H1 (cell line): ENCODE measurements at regions not wholly inside any gene's neighbourhood (a gene's known extent, or its start where the extent isn't known, plus 50 kb on each side); places are given as distances from the start of the nearest gene placed in this dataset.

Experiments used
- CTCF ChIA-PET: fragments of 300-600 bp; sonication (Branson Sonifier 250); formaldehyde crosslinking; loops from one replicate; lab custom pipeline; 2021; ENCODE audit not compliant: partially characterized antibody; lab: Charles Lee
- POLR2A ChIA-PET: fragments of 300-600 bp; sonication (Branson Sonifier 250); formaldehyde crosslinking; loops from one replicate; lab custom pipeline; 2021; ENCODE audit warnings: inconsistent platforms; ENCODE audit not compliant: partially characterized antibody; lab: Charles Lee
- DNase-seq, 2 experiments: peaks; one replicate each; pipeline versions ENCODE4 v3.0.0 to v3.0.0-alpha.2; 2010 to 2022; ENCODE audit warnings: low spot score in 2 of 2, low read depth in 1 of 2, mixed read lengths in 1 of 2
- FAIRE-seq: peaks from 2 replicates; lab custom pipeline; 2011; peaks lifted over from hg19 to GRCh38; lab: Jason Lieb, UNC
- H2AFZ ChIP-seq: 2 replicates; pipeline ENCODE4 v1.8.1; 2012; ENCODE audit warnings: low read length, inconsistent platforms
- H2AK5ac ChIP-seq: 2 replicates; pipeline ENCODE4 v1.6.1; 2013; ENCODE audit warnings: low read depth, low read length
- H2BK120ac ChIP-seq: replicated peaks from 2 replicates; pipeline ENCODE3; 2013; ENCODE audit warnings: low read depth, low read length, inconsistent platforms
- H2BK12ac ChIP-seq: 2 replicates; pipeline ENCODE4 v1.6.1; 2013; ENCODE audit warnings: low read depth, low read length
- H2BK15ac ChIP-seq: 2 replicates; pipeline ENCODE4 v1.6.1; 2013; ENCODE audit warnings: low read length
- H2BK20ac ChIP-seq: 2 replicates; pipeline ENCODE4 v1.6.1; 2013; ENCODE audit warnings: low read length
- H2BK5ac ChIP-seq: 2 replicates; pipeline ENCODE4 v1.6.1; 2013; ENCODE audit warnings: low read depth, low read length
- H3K14ac ChIP-seq: 2 replicates; pipeline ENCODE4 v1.6.1; 2013; ENCODE audit warnings: inconsistent platforms; ENCODE audit not compliant: insufficient read length
- H3K18ac ChIP-seq: 2 replicates; pipeline ENCODE4 v1.6.1; 2013; ENCODE audit warnings: low read length; ENCODE audit errors: extremely low read depth
- H3K23ac ChIP-seq: 2 replicates; pipeline ENCODE4 v1.6.1; 2013; ENCODE audit warnings: inconsistent platforms; ENCODE audit not compliant: insufficient read length
- H3K23me2 ChIP-seq: 2 replicates; pipeline ENCODE4 v1.6.1; 2013; ENCODE audit warnings: low read depth, low read length
- H3K27ac ChIP-seq: 2 replicates; pipeline ENCODE4 v1.6.1; 2011; ENCODE audit warnings: low read depth, low read length, inconsistent platforms
- H3K27me3 ChIP-seq, 4 experiments: replicated peaks in 1 of 4; 1 replicate in 1 of 4; 2 replicates in 3 of 4; pipeline versions ENCODE4 v1.6.1 to v1.8.1; 2011 to 2013; ENCODE audit warnings: low read length in 3 of 4, mild to moderate bottlenecking in 3 of 4, inconsistent platforms in 2 of 4, mixed read lengths in 2 of 4, moderate library complexity in 1 of 4; ENCODE audit not compliant: control insufficient read depth in 3 of 4, insufficient read depth in 3 of 4; ENCODE audit errors: extremely low read depth in 1 of 4
- H3K36me3 ChIP-seq, 4 experiments: 2 replicates each; pipeline versions ENCODE4 v1.6.1 to v1.8.1; 2011 to 2013; ENCODE audit warnings: mild to moderate bottlenecking in 4 of 4, low read length in 3 of 4, moderate library complexity in 2 of 4, control low read depth in 1 of 4, inconsistent platforms in 1 of 4; ENCODE audit not compliant: insufficient read depth in 4 of 4, control insufficient read depth in 2 of 4
- H3K4ac ChIP-seq: replicated peaks from 2 replicates; pipeline ENCODE3; 2013; ENCODE audit warnings: low read length, low read depth, mixed read lengths, inconsistent platforms; ENCODE audit not compliant: insufficient read length
- H3K4me1 ChIP-seq, 4 experiments: replicated peaks in 1 of 4; 1 replicate in 1 of 4; 2 replicates in 3 of 4; pipeline versions ENCODE4 v1.6.1 to v1.8.1; 2011 to 2013; ENCODE audit warnings: low read length in 3 of 4, inconsistent platforms in 2 of 4, mixed read lengths in 1 of 4; ENCODE audit not compliant: insufficient read depth in 4 of 4, control insufficient read depth in 3 of 4
- H3K4me2 ChIP-seq, 2 experiments: 2 replicates each; pipeline versions ENCODE4 v1.6.1 to v1.8.1; 2011 to 2013; ENCODE audit warnings: low read depth in 2 of 2, low read length in 2 of 2, control low read depth in 1 of 2, inconsistent platforms in 1 of 2, mild to moderate bottlenecking in 1 of 2; ENCODE audit not compliant: insufficient read depth in 1 of 2
- H3K4me3 ChIP-seq, 4 experiments: fragments of 200-600, 300-600 bp in 1 of 4; sonication (generic), shearing (Covaris generic), sonication (Bioruptor Twin) in 1 of 4; 2 replicates each; pipeline versions ENCODE4 v1.5.1 to v1.8.1; 2011 to 2016; ENCODE audit warnings: low read length in 4 of 4, low read depth in 3 of 4, control low read depth in 2 of 4, inconsistent platforms in 2 of 4, mild to moderate bottlenecking in 2 of 4, mixed read lengths in 1 of 4, moderate library complexity in 1 of 4; ENCODE audit not compliant: insufficient read depth in 2 of 4; ENCODE audit errors: extremely low read depth in 1 of 4
- H3K56ac ChIP-seq: replicated peaks from 2 replicates; pipeline ENCODE3; 2013; ENCODE audit warnings: low read depth, mild to moderate bottlenecking, mixed read lengths, low read length, inconsistent platforms; ENCODE audit not compliant: insufficient read length
- H3K79me1 ChIP-seq: 2 replicates; pipeline ENCODE4 v1.6.1; 2013; ENCODE audit warnings: low read depth, low read length, control low read depth
- H3K79me2 ChIP-seq, 2 experiments: 2 replicates each; pipeline versions ENCODE4 v1.6.1 to v1.8.1; 2012 to 2013; ENCODE audit warnings: low read length in 2 of 2, mild to moderate bottlenecking in 2 of 2, inconsistent platforms in 1 of 2; ENCODE audit not compliant: insufficient read depth in 2 of 2, control insufficient read depth in 1 of 2
- H3K9ac ChIP-seq, 4 experiments: replicated peaks in 1 of 4; 1 replicate in 1 of 4; 2 replicates in 3 of 4; pipeline versions ENCODE4 v1.6.1 to v1.8.1; 2011 to 2013; ENCODE audit warnings: low read depth in 3 of 4, low read length in 3 of 4, control low read depth in 2 of 4, mild to moderate bottlenecking in 2 of 4, moderate library complexity in 2 of 4, inconsistent platforms in 1 of 4; ENCODE audit errors: extremely low read depth in 1 of 4
- H3K9me3 ChIP-seq, 2 experiments: 2 replicates each; pipeline versions ENCODE4 v1.6.1 to v1.8.1; 2012 to 2013; ENCODE audit warnings: mild to moderate bottlenecking in 2 of 2, moderate library complexity in 2 of 2, control low read depth in 1 of 2, inconsistent platforms in 1 of 2, low read depth in 1 of 2, low read length in 1 of 2, mixed read lengths in 1 of 2; ENCODE audit not compliant: insufficient read depth in 2 of 2
- H4K20me1 ChIP-seq, 2 experiments: replicated peaks in 1 of 2; 2 replicates each; pipeline versions ENCODE3 to v1.8.1; 2011 to 2013; ENCODE audit warnings: inconsistent platforms in 2 of 2, low read length in 2 of 2, mild to moderate bottlenecking in 1 of 2; ENCODE audit not compliant: insufficient read depth in 2 of 2, control insufficient read depth in 1 of 2
- H4K5ac ChIP-seq: 2 replicates; pipeline ENCODE4 v1.6.1; 2013; ENCODE audit warnings: low read length, low read depth, mixed read lengths, inconsistent platforms; ENCODE audit not compliant: insufficient read length
- H4K8ac ChIP-seq: 2 replicates; pipeline ENCODE4 v1.8.0; 2013; ENCODE audit warnings: mild to moderate bottlenecking, moderate library complexity, low read length, inconsistent platforms; ENCODE audit not compliant: insufficient read depth; ENCODE audit errors: extremely low read depth
- H4K91ac ChIP-seq: replicated peaks from 2 replicates; pipeline ENCODE3; 2013; ENCODE audit warnings: low read length, mixed read lengths, inconsistent platforms; ENCODE audit not compliant: insufficient read length
- CTCF ChIP-seq, 3 experiments: IDR thresholded peaks; 1 replicate in 2 of 3; 2 replicates in 1 of 3; pipeline versions ENCODE4 v1.5.1 to v1.6.1; 2011; ENCODE audit warnings: low read length in 3 of 3, mild to moderate bottlenecking in 3 of 3, inconsistent platforms in 2 of 3, low read depth in 1 of 3, moderate library complexity in 1 of 3; ENCODE audit not compliant: insufficient read depth in 1 of 3; ENCODE audit errors: control extremely low read depth in 1 of 3
- HDAC2 ChIP-seq, 2 experiments: fragments of 300-600 bp in 1 of 2; sonication (generic) in 1 of 2; IDR thresholded peaks; 2 replicates each; pipeline ENCODE4 v1.6.1; 2011 to 2012; ENCODE audit warnings: low read depth in 2 of 2, low read length in 2 of 2, mild to moderate bottlenecking in 2 of 2, moderate library complexity in 2 of 2, borderline replicate concordance in 1 of 2, inconsistent platforms in 1 of 2
- KDM1A ChIP-seq: fragments of 200-600, 300-600 bp; sonication (generic); IDR thresholded peaks from 2 replicates; pipeline ENCODE4 v1.7.1; 2016; ENCODE audit warnings: mild to moderate bottlenecking, low read length, borderline replicate concordance
- RAD21 ChIP-seq, 2 experiments: IDR thresholded peaks in 1 of 2; conservative IDR thresholded peaks in 1 of 2; 2 replicates each; pipeline ENCODE4 v1.6.1; 2011; ENCODE audit warnings: low read depth in 2 of 2, low read length in 2 of 2, improper control_type of control experiment in 1 of 2, inconsistent platforms in 1 of 2, mild to moderate bottlenecking in 1 of 2, moderate library complexity in 1 of 2
- SIN3A ChIP-seq, 2 experiments: IDR thresholded peaks in 1 of 2; conservative IDR thresholded peaks in 1 of 2; 2 replicates each; pipeline ENCODE4 v1.6.1; 2011 to 2012; ENCODE audit warnings: low read length in 2 of 2, improper control_type of control experiment in 1 of 2, low read depth in 1 of 2, mild to moderate bottlenecking in 1 of 2
- WGBS, 2 experiments: shearing (Covaris generic) in 1 of 2; methylation state at CpG; one replicate each; pipeline versions ENCODE4 v1.1.6 to v1.1.7; 2013 to 2015; ENCODE audit warnings: low lambda C conversion rate in 2 of 2, mixed read lengths in 2 of 2, inconsistent platforms in 1 of 2, low coverage in 1 of 2, missing lambda C conversion rate in 1 of 2; ENCODE audit not compliant: insufficient replicate concordance in 2 of 2, insufficient coverage in 1 of 2, insufficient read length in 1 of 2; ENCODE audit errors: extremely low coverage in 1 of 2, missing lambda C conversion rate in 1 of 2; 5-methylcytosine and 5-hydroxymethylcytosine counted together

DNA sequence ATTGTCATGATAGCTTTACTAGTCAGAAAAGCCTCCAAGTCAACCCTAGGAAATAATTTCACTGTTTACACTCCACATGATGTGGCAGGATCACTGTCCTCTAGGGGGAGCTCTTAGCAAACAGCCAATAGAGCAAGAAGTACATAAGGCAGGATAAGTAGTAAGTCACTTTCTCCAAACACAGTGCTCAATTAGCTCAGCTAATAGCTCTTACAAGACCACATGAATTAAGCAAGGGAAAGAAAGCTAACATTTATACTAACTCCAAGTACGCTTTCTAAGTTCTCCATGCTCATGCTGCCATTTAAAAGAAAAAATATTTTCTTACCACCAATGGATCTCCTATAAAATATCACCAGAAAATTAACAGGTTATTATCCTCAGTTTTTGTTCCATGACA, 66.9 kb upstream of the LRIF1 start:
- CTCF ChIA-PET, result interaction anchor here (0.5 to 2.6 kb wide), 36 partner anchors 8 to 1101 kb away, joined by 3 to 15 read pairs (median 4); partner anchors contain the start of genes CEPT1 and DRAM2
- no peak overlapping the region for H2BK5ac ChIP-seq
- H3K27ac ChIP-seq, result no peak overlapping the region
- TF ChIP-seq KDM1A (peak; percentile 96), RAD21 (IDR thresholded peaks at IDR 0.05 in 1 of 2, conservative IDR thresholded peaks at IDR 0.05 in 1 of 2; ENCODE audit: low read depth in 2 of 2, low read length in 2 of 2) (peak; percentile 31 to 49; a peak in 3 of 4 replicates), SIN3A (conservative IDR thresholded peaks at IDR 0.05 in 1 of 2, IDR thresholded peaks at IDR 0.05 in 1 of 2; ENCODE audit: low read depth in 1 of 2, low read length in 2 of 2) (no peak), HDAC2 (IDR thresholded peaks at IDR 0.05; ENCODE audit: borderline replicate concordance in 1 of 2, low read depth in 2 of 2, low read length in 2 of 2) (peak in 1 of 2 experiments; percentile 93; a peak in 1 of 4 replicates), CTCF (IDR thresholded peaks at IDR 0.05; ENCODE audit: control extremely low read depth in 1 of 3, insufficient read depth in 1 of 3, low read depth in 1 of 3, low read length in 3 of 3) (peak in 2 of 3 experiments; percentile 61 to 84; a peak in 3 of 4 replicates)
- H2BK15ac ChIP-seq, result no peak overlapping the region
- no peak overlapping the region for H3K23ac ChIP-seq
- H2BK120ac ChIP-seq, result no peak overlapping the region
- no peak overlapping the region for H3K4me2 ChIP-seq
- no peak overlapping the region for H4K8ac ChIP-seq
- H3K27me3 ChIP-seq, result no peaks in the 10 kb centered on the region
- no peak overlapping the region for H3K4ac ChIP-seq
- DNase-seq (peak in 1 of 2 experiments; percentile 53), FAIRE-seq (peak; percentile 78)
- no peak overlapping the region for H2AK5ac ChIP-seq
- H3K36me3 ChIP-seq, result no peaks in the 10 kb centered on the region
- no peaks in the 10 kb centered on the region for H3K79me1 ChIP-seq
- H4K5ac ChIP-seq, result no peak overlapping the region
- H4K20me1 ChIP-seq, result no peaks in the 10 kb centered on the region
- no peak overlapping the region for H2BK20ac ChIP-seq
- H3K56ac ChIP-seq, result no peak overlapping the region
- WGBS, 2 experiments, result 10% methylated on average over 1 of the region's 1 CpG; no CpG with 5 or more reads in 1 of the 2 experiments
- no peak overlapping the region for H3K14ac ChIP-seq
- H3K23me2 ChIP-seq, result no peaks in the 10 kb centered on the region; the same call in 1 of the 2 replicates
- no peaks in the 10 kb centered on the region for H3K79me2 ChIP-seq
- no peak overlapping the region for H3K4me3 ChIP-seq
- H4K91ac ChIP-seq, result no peak overlapping the region
- no peaks in the 10 kb centered on the region for H3K4me1 ChIP-seq
- no peak overlapping the region for H3K18ac ChIP-seq
- no peak overlapping the region for H3K9ac ChIP-seq
- H2AFZ ChIP-seq, result no peak overlapping the region
- H3K9me3 ChIP-seq, result no peaks in the 10 kb centered on the region
- H2BK12ac ChIP-seq, result no peak overlapping the region
- POLR2A ChIA-PET, result no interaction called here
